Activated CD4-positive, alpha-beta T cell treated with anti-CD3 and anti-CD28 coated beads, Interleukin-2, amount 50 U/mL, for 48 hours (primary cell): ENCODE measurements at regions not wholly inside any gene's neighbourhood (a gene's known extent, or its start where the extent isn't known, plus 50 kb on each side); places are given as distances from the start of the nearest gene placed in this dataset.
"Not testable (repeated sequence)": the region's sequence is repeated elsewhere in the genome, so short reads cannot be mapped to it uniquely, and the experiment has no call there.

Source experiments
- DNase-seq, 2 experiments: peaks; one replicate each; pipeline ENCODE4 v3.0.0-alpha.2; 2020

DNA sequence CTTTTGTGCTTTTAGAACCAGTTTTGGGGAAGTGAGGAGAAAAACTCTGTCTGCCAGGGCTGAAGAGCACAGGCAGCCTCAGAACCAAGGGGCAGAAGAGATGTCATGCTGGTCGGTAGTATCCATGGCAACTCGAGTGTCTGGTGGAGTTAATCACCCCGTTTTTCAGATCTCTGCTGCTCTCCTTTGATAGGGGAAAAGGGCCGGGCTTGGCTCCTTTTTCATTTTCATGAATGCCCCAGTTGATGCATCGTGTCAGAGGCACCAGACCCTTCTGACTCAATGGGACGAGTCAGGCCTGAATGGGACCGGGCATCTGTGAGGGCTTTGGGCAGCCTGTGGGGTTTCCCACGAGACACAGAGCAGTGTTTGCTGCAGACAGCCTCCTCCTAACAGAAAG lies 304.6 kb downstream of the ABCC12 start:
- no peak for DNase-seq

GRCh38 chr16:47849736-47850135 lies 306.1 kb downstream of the ABCC12 start:
- DNase-seq = no peak

DNA sequence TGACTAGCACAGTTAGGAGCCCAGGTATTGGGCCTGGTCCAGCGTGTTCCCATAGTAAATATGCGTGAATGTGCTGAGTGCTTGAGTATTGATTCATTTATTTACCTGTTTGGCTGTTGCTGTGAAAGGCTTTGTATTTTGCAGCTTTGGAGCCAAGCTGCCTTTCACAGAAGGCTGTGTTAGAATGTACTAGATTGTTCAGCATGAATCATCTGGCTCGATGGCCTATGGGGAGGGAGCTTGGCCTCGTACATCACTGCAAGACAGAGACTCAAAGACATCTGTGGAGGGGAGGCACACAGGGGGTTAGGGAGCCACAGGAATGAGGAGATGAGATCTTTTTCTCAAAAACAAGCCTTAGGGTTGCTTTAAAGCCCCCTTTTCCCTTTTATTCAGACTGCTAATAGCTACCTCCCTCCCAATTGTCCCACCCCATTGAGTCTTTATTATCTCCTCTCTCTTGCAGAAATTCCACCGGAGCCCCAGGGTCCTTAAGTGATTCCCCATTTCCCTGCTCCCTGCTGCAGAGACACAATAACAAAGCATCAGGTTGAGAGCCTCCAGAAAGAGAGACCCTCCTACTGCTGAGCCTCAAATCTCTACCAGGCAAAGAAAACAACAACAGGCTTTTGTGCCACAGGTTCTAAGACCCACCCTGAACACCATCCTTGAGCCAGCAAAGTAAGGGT lies 307.2 kb downstream of the ABCC12 start:
- no peak for DNase-seq

GRCh38 chr16:47847220-47847970 lies 308.4 kb downstream of the ABCC12 start:
- no peak for DNase-seq

DNA sequence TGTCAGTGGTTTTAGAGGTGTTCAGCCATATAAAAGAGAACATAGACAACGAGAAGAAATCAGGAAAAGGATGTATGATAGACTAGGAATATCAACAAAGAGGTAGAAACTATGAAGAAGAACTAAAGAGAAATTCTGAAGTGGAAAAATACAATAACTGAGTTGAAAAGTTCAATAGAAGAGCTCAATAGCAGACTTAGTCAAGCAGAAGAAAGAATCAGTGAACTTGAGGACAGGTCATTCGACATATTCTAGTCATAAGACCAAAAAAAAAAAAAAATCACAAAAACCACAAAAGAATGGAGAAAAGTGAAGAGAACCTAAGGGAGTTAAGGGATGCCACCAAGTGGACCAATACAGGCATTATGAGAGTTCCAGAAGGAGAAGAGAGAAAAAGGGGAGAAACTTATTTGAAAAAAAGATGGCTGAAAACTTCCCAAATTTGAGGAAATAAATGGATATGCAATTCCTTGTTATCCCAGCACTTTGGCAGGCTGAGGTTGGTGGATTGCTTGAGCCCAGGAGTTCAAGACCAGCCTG lies 321.2 kb downstream of the ABCC12 start:
- no peak for DNase-seq

- no peak for DNase-seq
Measured at GRCh38 chr16:47833771-47834170, 322.0 kb downstream of the ABCC12 start.

DNA sequence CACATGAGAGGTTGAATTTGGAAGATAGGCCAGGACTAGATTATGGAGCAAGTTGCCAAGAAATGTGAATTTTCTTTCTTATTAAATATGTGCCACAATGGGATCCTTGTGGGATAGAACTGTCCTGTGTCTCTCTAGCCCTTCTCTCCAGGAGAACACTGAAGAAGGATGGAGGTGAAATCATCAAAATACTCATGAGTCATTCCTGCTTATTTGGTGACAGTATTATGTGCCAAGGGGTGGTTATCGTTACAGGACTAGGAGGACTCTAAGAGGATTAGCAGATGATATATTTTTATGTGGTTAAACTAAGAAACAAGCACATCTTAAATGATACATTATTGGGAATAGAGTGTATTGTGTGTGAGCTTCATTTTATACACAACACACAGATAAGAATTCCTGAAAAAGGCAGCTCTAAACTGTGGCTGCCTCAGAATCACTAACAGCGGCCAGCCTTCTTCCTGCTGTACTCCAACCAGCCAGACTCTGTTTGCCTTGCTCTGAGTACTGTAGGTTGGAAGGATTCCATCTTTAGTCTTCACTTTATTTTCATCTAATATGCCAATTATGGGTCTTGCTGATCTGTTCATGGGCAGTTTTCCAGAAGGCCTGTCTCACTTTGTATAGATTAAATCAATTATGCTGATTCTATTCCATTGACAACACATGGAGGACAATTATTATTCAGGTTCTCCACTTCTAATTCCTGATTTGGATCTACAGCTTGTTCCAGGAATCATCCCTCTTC lies 325.8 kb downstream of the ABCC12 start:
- DNase-seq = no peak

- no peak for DNase-seq
Measured at GRCh38 chr16:47826070-47826469, 329.7 kb downstream of the ABCC12 start.

DNA sequence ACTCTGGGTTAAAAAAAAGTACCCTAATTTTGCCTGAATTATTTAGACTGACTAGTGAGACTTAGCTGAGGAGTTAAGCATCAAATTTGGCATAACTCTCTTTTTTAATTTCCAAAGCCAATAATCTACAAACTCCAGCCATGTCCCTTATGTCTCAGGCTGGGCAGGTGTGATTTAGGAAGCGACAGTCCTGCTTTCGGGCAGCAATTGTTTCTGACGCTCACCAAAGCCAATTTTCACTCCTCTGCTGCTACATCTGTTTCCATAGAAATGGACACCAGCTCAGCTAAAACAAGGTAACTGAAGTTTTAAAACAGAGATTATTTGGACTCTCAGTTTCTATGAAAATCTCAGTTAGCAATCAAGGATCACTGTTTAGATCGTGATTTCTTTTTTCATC lies 338.7 kb downstream of the ABCC12 start:
- DNase-seq = no peak

GRCh38 chr16:47816511-47816910 lies 339.3 kb downstream of the ABCC12 start:
- no peak for DNase-seq

DNA sequence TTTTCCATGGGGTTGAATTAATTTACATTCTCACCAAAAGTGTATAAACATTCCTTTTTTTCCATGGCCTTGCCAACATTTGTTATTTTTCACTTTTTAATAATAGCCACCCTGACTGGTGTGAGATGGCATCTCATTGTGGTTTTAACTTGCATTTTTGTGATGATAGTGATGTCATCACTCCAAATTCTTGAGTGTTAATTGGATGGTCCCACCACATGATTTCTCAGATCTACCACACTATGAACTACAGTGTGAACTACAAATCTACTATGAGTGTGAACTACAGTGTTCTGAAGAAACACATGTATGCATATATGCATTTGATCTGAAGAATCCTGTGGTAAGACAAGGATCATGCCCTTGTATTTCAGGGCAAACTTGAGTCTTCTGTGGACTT lies 340.1 kb downstream of the ABCC12 start:
- DNase-seq = no peak

DNA sequence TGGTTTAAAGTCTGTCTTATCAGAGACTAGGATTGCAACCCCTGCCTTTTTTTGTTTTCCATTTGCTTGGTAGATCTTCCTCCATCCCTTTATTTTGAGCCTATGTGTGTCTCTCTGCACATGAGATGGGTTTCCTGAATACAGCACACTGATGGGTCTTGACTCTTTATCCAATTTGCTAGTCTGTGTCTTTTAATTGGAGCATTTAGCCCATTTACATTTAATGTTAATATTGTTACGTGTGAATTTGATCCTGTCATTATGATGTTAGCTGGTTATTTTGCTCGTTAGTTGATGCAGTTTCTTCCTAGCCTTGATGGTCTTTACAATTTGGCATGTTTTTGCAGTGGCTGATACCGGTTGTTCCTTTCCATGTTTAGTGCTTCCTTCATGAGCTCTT lies 344.0 kb downstream of the ABCC12 start:
- not testable (repeated sequence) for DNase-seq

- DNase-seq = no peak
Measured at GRCh38 chr16:47806309-47806847, 345.2 kb downstream of the PHKB start.

DNA sequence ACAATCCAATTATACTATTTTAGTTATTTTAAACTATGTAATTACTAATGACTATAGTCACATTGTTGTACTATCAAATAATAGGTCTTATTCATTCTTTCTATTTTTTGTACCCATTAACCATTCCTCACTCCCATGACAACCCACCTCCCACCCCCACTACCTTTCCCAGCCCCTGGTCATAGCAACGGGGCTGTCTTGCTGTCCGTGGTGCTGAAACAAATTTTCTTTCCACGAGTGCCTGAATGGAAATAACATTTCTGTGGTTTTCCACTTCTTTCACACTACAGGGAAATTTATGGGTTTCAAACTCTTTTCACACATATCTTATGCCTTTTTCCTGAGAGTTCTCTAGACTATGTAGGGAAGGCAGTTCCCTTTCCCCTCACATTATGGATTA lies 326.6 kb downstream of the PHKB start:
- no peak for DNase-seq

GRCh38 chr16:47781673-47782072 lies 320.5 kb downstream of the PHKB start:
- no peak for DNase-seq

DNA sequence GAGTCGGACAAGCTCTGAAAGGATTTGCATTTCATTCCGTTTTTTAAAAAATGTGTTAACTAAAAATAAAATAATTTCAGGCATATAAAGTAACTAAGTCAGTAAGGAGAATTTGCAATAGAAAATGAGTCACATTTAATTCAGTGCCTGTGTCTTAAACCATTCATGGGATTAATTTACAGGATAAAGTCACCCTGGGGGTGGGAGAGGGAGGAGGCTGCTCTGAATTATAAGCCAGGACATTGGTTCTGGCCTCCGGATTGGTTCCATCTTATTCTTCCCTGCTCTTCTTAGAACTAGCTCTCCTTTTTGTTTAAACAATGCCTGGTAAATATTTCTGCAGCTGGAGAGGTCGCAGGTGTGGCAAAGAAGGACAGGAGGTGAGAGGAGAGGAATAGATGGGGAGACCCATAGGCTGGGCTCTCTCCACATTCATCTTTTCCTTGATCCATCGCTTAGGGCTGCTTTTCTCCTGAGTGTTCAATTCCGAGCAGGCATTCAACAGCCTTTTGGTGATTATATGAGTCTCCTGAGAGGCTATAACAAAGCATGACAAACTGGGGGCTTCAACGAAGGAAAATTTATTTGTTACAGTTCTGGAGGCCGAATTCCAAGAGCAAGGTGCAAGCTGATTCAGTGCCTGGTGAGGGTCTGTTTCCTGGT lies 319.2 kb downstream of the PHKB start:
- DNase-seq = no peak

DNA sequence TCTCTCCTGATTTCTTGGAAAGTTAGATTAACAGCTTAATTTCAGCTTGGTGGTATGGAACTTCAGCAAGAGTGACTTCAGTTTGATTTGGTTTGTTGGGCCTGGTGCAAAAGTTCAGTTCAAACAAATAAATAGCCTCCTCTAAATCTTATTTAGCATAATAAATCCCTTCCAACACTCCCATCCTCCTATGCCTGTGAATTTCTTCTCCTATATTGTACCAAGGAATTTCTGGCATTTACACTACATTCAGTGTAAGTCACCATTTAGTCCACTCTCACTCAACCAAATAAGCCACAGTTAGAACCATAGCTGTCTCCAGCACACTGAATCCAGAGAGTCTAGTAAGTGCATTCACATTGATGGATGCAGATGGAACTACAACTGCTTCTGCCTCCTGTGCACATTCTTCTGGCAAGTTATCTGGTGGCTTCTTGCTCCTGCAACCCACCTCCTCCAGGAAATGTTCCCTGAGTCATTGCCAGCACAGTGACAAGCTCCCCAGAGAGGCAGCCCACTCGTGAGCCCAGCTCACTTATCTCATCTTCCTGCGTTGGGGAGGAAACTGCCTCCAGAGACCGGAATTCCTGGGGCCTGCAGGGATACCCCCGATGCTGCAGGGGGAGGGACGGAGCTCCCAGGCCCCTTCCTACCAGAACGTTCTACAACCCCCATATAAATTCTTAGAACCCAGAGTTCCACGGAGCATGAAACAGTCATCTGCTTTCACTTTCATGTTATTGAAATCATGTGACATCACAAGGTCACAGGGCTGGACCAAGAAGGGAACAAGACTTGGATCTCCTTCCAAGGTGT lies 318.3 kb downstream of the PHKB start:
- peak; percentile 21 to 24 for DNase-seq

GRCh38 chr16:47778106-47778801 lies 317.1 kb downstream of the PHKB start:
- DNase-seq = no peak

GRCh38 chr16:47777220-47777619 lies 316.1 kb downstream of the PHKB start:
- no peak for DNase-seq

DNA sequence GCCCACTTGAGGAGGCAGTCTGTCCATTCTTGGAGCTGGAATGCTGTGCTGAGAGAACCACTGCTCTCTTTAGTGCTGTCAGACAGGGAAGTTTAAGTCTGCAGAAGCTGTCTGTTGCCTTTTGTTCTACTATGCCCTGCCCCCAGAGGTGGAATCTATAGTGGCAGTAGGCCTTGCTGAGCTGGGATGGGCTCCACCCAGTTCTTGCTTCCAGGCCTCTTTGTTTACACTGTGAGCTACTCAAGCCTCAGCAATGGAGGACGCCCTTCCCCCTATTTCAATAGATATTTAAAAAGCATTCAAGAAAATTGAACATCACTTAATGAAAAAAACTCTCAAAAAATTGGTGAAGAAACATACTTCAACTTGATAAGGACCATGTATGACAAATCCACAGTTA lies 313.5 kb downstream of the PHKB start:
- DNase-seq = no peak

- no peak for DNase-seq
Measured at GRCh38 chr16:47753659-47754058, 292.5 kb downstream of the PHKB start.
